HK-2 (cell line): ENCODE measurements at regions not wholly inside any gene's neighbourhood (a gene's known extent, or its start where the extent isn't known, plus 50 kb on each side); places are given as distances from the start of the nearest gene placed in this dataset.

Experiments used
- DNase-seq: peaks from one replicate; pipeline ENCODE4 v3.0.0-alpha.2; 2018; ENCODE audit not compliant: unreplicated experiment

- DNase-seq = no peak
Measured at GRCh38 chr16:47779201-47780016, 318.3 kb downstream of the PHKB start.

DNA sequence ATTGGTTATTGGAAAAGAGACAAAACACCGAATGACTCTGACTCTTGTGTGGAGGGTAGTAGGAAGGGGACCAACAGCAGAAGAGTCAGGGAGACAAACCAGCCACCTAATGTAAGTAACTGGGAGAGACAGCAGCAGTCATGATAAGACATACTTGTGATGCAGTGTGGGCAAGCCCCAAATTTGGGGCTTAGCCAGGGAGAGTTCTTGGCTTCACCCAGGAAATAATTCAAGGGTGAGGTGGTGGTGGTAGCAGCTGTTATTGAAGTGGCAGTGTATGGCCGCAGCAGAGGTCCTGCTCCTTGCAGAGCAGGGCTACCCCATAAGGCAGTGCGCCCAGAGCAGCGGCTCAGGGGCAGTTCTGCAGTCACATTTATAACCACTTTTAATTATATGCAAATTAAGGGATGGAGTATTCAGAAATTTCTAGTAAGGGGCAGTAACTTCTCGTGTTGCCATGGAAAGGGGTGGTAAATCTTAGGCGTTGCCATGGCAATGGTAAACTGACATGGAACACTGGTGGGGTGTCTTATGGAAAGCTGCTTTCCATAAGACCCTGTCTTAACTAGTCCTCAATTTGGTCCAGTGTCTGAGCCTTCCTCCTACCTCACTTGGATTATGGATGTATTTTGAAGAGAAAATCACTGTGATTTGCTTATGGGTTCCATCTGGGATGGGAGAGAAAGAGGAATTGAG is 317.1 kb downstream of the PHKB start:
- no peak for DNase-seq

DNA sequence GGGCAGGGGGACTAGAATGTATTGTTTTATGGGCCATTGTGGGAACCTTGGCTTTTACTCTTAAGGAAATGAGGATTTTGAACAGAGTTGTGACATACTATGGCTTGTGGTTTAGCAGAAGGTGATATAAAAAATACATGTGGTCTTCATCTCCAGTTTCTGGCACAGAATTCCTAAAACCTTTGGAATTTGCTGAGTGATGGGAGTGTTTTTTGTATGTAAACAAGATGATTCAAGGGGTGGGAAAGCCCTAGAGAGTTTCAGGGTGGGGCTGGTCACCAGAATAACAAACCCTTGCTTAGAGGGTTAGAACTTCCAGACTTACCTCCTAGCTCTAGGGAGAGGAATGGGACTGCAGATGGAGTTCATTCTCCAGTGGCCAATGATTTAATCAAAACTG is 316.1 kb downstream of the PHKB start:
- no peak for DNase-seq

DNA sequence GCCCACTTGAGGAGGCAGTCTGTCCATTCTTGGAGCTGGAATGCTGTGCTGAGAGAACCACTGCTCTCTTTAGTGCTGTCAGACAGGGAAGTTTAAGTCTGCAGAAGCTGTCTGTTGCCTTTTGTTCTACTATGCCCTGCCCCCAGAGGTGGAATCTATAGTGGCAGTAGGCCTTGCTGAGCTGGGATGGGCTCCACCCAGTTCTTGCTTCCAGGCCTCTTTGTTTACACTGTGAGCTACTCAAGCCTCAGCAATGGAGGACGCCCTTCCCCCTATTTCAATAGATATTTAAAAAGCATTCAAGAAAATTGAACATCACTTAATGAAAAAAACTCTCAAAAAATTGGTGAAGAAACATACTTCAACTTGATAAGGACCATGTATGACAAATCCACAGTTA is 313.5 kb downstream of the PHKB start:
- no peak for DNase-seq

- no peak for DNase-seq
Measured at GRCh38 chr16:47753659-47754058, 292.5 kb downstream of the PHKB start.
